HG02885 (cell line): ENCODE measurements at regions not wholly inside any gene's neighbourhood (a gene's known extent, or its start where the extent isn't known, plus 50 kb on each side); places are given as distances from the start of the nearest gene placed in this dataset.

Experiments used
- ATAC-seq: cut with Tn5 transposase; IDR thresholded peaks from one replicate; pipeline ENCODE4 v1.9.1; 2021; ENCODE audit warnings: mild to moderate bottlenecking; ENCODE audit not compliant: unreplicated experiment, poor library complexity

GRCh38 chr4:62431513-62432231, 1231.5 kb downstream of the ADGRL3 start:
- ATAC-seq = peak; percentile 67

GRCh38 chr4:62429297-62429696, 1229.2 kb downstream of the ADGRL3 start:
- no peak for ATAC-seq

DNA sequence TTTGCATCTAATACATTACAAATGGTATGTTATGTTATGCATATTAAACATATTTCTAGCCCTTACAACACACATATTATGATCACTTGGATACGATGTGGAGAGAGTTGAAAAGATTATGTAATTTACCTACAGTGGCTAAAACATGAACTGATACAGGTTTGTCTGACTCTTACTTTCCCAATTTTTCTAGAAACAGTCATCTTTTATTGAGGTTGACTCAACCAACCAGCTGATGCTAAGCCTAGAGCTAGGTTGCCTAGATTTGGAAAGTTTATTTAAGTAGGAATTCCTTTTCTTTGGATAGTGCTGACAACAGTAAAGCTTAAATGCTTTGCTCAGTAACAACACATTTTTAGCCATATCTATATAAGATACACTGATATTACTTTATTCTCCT, 1215.1 kb downstream of the ADGRL3 start:
- ATAC-seq = no peak

DNA sequence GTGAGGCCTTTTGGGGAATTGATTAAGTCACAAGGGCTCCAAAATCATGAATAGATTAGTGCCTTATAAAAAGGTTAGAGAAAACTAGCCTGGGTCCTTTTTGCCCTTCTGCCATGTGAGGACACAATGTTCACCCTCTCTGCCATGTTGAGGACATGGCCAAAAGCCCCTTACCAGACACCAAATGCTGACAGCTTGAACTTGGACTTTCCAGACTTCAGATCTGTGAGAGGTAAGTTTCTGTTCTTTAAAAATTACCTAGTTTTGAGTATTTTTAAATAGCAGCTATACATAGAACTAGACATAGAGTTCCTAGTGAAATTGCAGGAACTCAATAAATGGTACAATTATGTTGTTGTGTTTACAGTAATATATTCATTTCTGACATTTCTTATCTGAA, 1214.4 kb downstream of the ADGRL3 start:
- no peak for ATAC-seq

DNA sequence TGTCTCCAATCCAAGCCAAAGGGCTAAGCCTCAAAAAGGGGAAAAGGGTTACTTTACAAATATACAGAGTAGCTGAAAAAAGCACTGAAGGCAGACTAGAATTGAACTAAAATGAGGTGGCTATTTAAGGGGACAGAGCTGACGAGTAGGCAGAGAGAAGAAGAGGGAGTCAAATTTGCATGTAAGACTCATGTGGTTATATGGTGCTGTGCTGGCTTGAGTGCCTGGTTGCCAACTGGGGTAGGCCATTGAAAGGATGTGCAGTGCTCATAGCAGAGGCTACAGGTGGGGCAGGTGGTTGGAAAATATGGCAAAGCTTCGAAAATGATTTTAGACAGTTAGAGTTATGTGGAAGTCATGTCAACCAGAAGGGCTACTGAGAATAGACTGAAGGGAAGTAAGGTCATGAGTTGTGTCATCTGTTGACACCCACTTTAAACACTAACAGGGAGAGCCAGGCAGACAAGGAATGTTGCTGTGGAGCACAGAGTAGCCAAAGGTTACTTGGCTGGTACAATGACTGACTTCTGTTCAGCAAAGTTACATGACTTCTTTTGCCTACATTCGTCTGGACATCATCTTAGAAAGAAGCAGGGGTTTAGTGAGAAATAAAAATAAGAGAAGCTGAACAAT, 1210.4 kb downstream of the ADGRL3 start:
- peak; percentile 70 for ATAC-seq

- no peak for ATAC-seq
Measured at GRCh38 chr4:62408454-62408853, 1208.3 kb downstream of the ADGRL3 start.

- peak; percentile 35 for ATAC-seq
Measured at GRCh38 chr4:62407534-62407933, 1207.4 kb downstream of the ADGRL3 start.

GRCh38 chr4:62402088-62402806, 1202.1 kb downstream of the ADGRL3 start:
- peak; percentile 48 for ATAC-seq

- ATAC-seq = peak; percentile 88
Measured at GRCh38 chr4:62399242-62399641, 1199.1 kb downstream of the ADGRL3 start.

DNA sequence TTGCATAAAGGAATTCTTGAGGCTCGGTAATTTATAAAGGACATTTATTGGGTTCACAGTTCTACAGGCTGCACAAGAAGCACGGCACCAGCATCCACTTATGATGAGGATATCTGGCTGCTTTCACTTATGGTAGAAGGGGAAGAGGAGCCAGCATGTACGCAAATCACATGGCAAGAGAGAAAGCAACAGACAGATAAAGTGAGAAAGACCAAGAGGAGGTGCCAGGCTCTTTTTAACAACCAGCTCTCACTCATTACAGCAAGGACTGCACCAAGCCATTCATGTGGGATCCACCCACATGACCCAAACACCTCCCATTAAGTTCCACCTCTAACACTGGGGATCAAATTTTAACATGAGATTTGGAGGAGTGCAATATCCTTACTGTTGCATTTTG, 1198.2 kb downstream of the ADGRL3 start:
- ATAC-seq = no peak

- no peak for ATAC-seq
Measured at GRCh38 chr4:62394766-62395165, 1194.6 kb downstream of the ADGRL3 start.

- ATAC-seq = no peak
Measured at GRCh38 chr4:62387808-62388207, 1187.7 kb downstream of the ADGRL3 start.

DNA sequence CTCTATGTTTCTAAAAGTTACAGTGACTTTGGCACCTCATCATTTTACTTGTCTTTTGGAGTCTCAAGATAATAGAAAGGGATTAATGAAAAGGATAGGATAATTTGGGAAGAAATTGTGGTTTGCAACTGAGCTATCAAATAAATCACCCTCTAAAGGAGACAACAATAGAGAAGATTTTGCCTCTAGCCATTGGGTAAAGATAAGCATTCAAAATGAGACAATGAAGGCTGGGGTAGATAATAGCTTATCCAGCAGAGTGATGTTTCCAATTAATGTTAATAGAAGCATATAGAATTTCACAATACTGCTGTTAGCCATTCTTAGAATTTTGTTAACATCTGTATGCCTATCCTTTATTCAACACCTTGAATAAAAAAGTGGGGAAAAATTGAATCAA, 1177.6 kb downstream of the ADGRL3 start:
- no peak for ATAC-seq

- ATAC-seq = no peak
Measured at GRCh38 chr4:62377245-62377644, 1177.1 kb downstream of the ADGRL3 start.

- no peak for ATAC-seq
Measured at GRCh38 chr4:62366939-62367338, 1166.8 kb downstream of the ADGRL3 start.

GRCh38 chr4:62360156-62360545, 1160.0 kb downstream of the ADGRL3 start:
- no peak for ATAC-seq

DNA sequence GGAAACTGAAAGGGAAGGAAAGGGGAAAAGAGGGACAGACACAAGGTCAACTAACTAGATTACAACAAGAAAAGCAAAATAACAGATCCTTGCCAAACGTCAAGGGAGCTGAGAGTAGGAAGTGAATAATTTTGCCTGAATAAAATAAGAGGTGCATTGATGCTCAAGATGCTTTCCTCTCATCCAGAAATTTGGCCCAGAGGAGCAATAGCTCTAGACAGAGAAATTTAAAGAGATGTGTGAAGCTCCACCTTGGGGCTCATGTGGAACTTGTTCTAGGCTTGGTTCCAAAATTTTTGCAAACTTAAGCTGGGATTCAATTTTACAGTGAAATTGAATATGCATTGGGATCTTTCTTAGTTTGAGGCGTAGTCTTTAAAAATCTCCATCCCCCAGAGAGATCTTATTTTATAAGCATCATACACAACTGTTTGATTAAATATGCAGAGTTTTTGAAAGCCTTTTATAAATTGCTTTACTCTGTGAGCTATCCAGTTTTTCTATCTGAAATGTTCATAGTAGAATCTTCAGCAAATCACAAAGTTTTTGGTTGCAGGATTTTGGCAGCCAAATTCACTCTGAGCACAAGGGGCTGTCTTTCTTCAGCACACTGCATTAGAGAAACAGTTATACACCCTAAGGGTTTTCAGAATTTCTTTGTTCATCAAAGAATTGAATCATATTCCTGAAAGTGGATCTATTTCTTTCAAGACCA, 1159.5 kb downstream of the ADGRL3 start:
- ATAC-seq = no peak

GRCh38 chr4:62344915-62345314, 1144.8 kb downstream of the ADGRL3 start:
- ATAC-seq = no peak

DNA sequence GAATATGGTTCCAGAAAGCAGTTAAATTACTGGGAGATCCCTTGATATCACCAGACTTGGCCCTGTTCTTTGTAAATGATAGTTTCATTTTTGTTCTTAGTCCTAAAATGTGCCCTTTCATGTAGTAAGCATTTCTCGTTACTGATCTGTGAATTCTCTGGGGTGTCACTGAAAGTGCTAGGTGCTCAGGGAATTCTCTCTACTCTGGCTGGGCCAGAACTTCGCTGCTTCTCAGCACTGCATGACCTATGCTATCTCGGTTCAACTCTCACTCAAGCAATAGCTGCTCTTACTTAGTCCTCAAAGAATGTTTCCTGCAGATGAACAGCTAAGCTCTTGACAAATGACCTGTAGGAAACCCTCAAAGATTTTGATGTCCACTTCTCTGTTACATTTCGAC, 1144.3 kb downstream of the ADGRL3 start:
- no peak for ATAC-seq

GRCh38 chr4:62342346-62342745, 1142.2 kb downstream of the ADGRL3 start:
- no peak for ATAC-seq

GRCh38 chr4:62328526-62328925, 1128.4 kb downstream of the ADGRL3 start:
- ATAC-seq = no peak
